ENCODE measurements at regions not wholly inside any gene's neighbourhood (a gene's known extent, or its start where the extent isn't known, plus 50 kb on each side); places are given as distances from the start of the nearest gene placed in this dataset.

- POLR2A ChIA-PET = interaction anchor here (1.0 kb wide), 1 partner anchor 81 kb away, joined by 3 read pairs; no protein-coding TSS in a partner anchor
- Mint-ChIP-seq H3K36me3 (no peaks in the 10 kb centered on the region), H3K27me3 (ENCODE audit: low read depth) (no peaks in the 10 kb centered on the region), H3K4me1 (no peaks in the 10 kb centered on the region), H3K27ac (no peak overlapping the region), H3K4me3 (no peak overlapping the region), H3K9me3 (peaks cover 5% of the 10 kb centered on the region)
- no peak for TF ChIP-seq IRF2 (CRISPR knock-in tag; IDR thresholded peaks at IDR 0.05; ENCODE audit: borderline replicate concordance, low read depth)
- TF ChIP-seq ATF3 (CRISPR knock-in tag; conservative IDR thresholded peaks at IDR 0.05) = no peak
- ATAC-seq (no peak), DNase-seq (ENCODE audit: low spot score) (no peak)
- CTCF ChIA-PET = interaction anchor here (2.3 kb wide), 1 partner anchor 134 kb away, joined by 6 read pairs; no protein-coding TSS in a partner anchor
Measured at GRCh38 chr1:67988066-67988465, 62.4 kb downstream of the DIRAS3 start.

- H3K27ac Mint-ChIP-seq = no peak overlapping the region
- DNase-seq (ENCODE audit: low spot score) = no peak
- TF ChIP-seq ATF1 (CRISPR knock-in tag; IDR thresholded peaks at IDR 0.05) (no peak), ZNF423 (CRISPR knock-in tag; IDR thresholded peaks at IDR 0.05) (no peak), EMX1 (CRISPR knock-in tag; IDR thresholded peaks at IDR 0.05) (no peak), ZNF219 (CRISPR knock-in tag; IDR thresholded peaks at IDR 0.05; ENCODE audit: borderline replicate concordance) (no peak), CTCF (IDR thresholded peaks at IDR 0.05) (no peak), E2F1 (CRISPR knock-in tag; IDR thresholded peaks at IDR 0.05) (no peak), ETV6 (CRISPR knock-in tag; IDR thresholded peaks at IDR 0.05) (no peak)
- no peaks in the 10 kb centered on the region for H3K27me3 Mint-ChIP-seq (ENCODE audit: low read depth)
- ATAC-seq = no peak
- no peaks in the 10 kb centered on the region for H3K36me3 Mint-ChIP-seq
- H3K4me1 Mint-ChIP-seq = no peaks in the 10 kb centered on the region
- no peak overlapping the region for H3K4me3 Mint-ChIP-seq
- POLR2A ChIA-PET = interaction anchor here (1.0 kb wide), 1 partner anchor 80 kb away, joined by 3 read pairs; no protein-coding TSS in a partner anchor
- no peaks in the 10 kb centered on the region for H3K9me3 Mint-ChIP-seq
- CTCF ChIA-PET = interaction anchor here (2.3 kb wide), 1 partner anchor 133 kb away, joined by 6 read pairs; no protein-coding TSS in a partner anchor
Measured at GRCh38 chr1:67987046-67987799, 63.2 kb downstream of the DIRAS3 start.

GRCh38 chr1:67983867-67984266 lies 66.6 kb downstream of the DIRAS3 start:
- DNase-seq (ENCODE audit: low spot score) = no peak
- no peaks in the 10 kb centered on the region for H3K9me3 Mint-ChIP-seq
- H3K27ac Mint-ChIP-seq = no peak overlapping the region
- no peak for TF ChIP-seq CBFB (CRISPR knock-in tag; IDR thresholded peaks at IDR 0.05; ENCODE audit: low read depth)
- TF ChIP-seq STAT6 (CRISPR knock-in tag; conservative IDR thresholded peaks at IDR 0.05; ENCODE audit: low read depth) = no peak
- TF ChIP-seq ZMAT4 (CRISPR knock-in tag; IDR thresholded peaks at IDR 0.05) = no peak
- TF ChIP-seq JUN (CRISPR knock-in tag; IDR thresholded peaks at IDR 0.05) = no peak
- no peak for TF ChIP-seq ZNF532 (CRISPR knock-in tag; IDR thresholded peaks at IDR 0.05; ENCODE audit: borderline replicate concordance)
- TF ChIP-seq CREM (CRISPR knock-in tag; IDR thresholded peaks at IDR 0.05) = no peak
- no peak for TF ChIP-seq ESRRA (CRISPR knock-in tag; IDR thresholded peaks at IDR 0.05; ENCODE audit: borderline replicate concordance)
- no peak for TF ChIP-seq ZNF219 (CRISPR knock-in tag; IDR thresholded peaks at IDR 0.05; ENCODE audit: borderline replicate concordance)
- TF ChIP-seq ZNF317 (CRISPR knock-in tag; IDR thresholded peaks at IDR 0.05; ENCODE audit: borderline replicate concordance, low read depth) = no peak
- no peaks in the 10 kb centered on the region for H3K27me3 Mint-ChIP-seq (ENCODE audit: low read depth)
- ATAC-seq = no peak
- H3K4me3 Mint-ChIP-seq = no peak overlapping the region
- no peaks in the 10 kb centered on the region for H3K36me3 Mint-ChIP-seq
- H3K4me1 Mint-ChIP-seq = peaks cover 3% of the 10 kb centered on the region
- CTCF ChIA-PET = no interaction called here
- POLR2A ChIA-PET = no interaction called here

All from WTC11 (cell line).